Cardiac septum (tissue), 1 donor: ENCODE measurements at regions not wholly inside any gene's neighbourhood (a gene's known extent, or its start where the extent isn't known, plus 50 kb on each side); places are given as distances from the start of the nearest gene placed in this dataset.

Experiments used
- DNase-seq: peaks from one replicate; pipeline ENCODE4 v3.0.0-alpha.2; 2020; ENCODE audit warnings: low spot score
- intact Hi-C: fragments of 100-400 bp; cut with DNase I; formaldehyde crosslinking; loops from one replicate; pipeline ENCODE4 v1.14.0; 2022
- donor health status: DM: no; HTN: no; CAD: no.

GRCh38 chr2:71833855-71834560, 313.7 kb downstream of the CYP26B1 start:
- no peak for DNase-seq
- intact Hi-C loops: loop anchor here (5.0 kb wide), 1 partner anchor 48 kb away; no protein-coding TSS in a partner anchor

- intact Hi-C loops: loop anchor here (5.0 kb wide), 1 partner anchor 49 kb away; no protein-coding TSS in a partner anchor
- DNase-seq: no peak
These were observed 314.4 kb downstream of the CYP26B1 start for GRCh38 chr2:71833272-71833671.

DNA sequence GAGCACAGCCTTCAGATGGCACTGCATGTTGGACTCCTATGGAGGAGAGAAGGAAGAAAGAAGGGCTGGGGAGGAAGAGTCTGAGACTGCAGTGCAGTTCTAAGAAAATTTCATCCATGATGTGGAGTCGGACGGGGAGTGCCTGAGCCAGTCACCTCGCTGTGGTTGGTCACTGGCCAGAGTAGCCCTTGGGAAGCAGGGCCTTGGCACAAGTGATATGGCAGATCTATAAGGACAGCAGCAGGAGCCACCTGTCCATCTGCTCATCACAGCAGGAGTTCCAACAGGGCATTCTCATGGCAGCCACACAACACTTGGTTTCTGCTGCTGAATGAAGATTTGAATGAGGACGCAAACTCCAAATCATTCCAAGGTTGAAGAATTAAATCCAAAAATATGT, 314.8 kb downstream of the CYP26B1 start:
- intact Hi-C loops: loop anchor here (5.0 kb wide), 1 partner anchor 49 kb away; no protein-coding TSS in a partner anchor

DNA sequence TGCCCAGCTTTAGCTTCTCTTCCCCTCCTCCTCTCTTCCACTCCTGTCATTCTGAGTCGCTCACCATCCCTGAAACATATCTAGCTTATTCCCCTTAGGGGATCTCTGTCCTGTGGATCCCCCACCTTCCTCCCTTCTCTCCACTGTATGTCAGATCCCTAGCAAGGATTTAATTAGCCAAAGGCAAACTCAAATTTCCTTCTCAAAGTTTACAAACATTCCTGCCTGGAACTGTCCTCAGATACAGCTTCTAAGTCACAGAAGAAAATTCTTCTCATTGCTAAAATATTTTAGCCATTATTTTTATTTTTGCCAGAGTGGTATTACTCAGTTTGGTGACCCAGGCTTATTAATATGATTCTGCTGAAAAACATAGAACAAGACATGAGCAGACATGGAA, 315.3 kb downstream of the CYP26B1 start:
- intact Hi-C loops: loop anchor here (5.0 kb wide), 1 partner anchor 50 kb away; no protein-coding TSS in a partner anchor
- no peak for DNase-seq

More for the DNA sequence above, 314.8 kb downstream of the CYP26B1 start:
- no peak for DNase-seq

- DNase-seq: no peak
- intact Hi-C loops: loop anchor here (5.0 kb wide), 1 partner anchor 51 kb away; no protein-coding TSS in a partner anchor
These were observed 316.5 kb downstream of the CYP26B1 start for GRCh38 chr2:71831193-71831577.

- DNase-seq: no peak
- intact Hi-C loops: loop anchor here (5.0 kb wide), 1 partner anchor 52 kb away; no protein-coding TSS in a partner anchor
These were observed 317.0 kb downstream of the CYP26B1 start for GRCh38 chr2:71830497-71831192.

GRCh38 chr2:71829008-71829407, 318.7 kb downstream of the CYP26B1 start:
- DNase-seq: no peak
- intact Hi-C loops: no loop called here

DNA sequence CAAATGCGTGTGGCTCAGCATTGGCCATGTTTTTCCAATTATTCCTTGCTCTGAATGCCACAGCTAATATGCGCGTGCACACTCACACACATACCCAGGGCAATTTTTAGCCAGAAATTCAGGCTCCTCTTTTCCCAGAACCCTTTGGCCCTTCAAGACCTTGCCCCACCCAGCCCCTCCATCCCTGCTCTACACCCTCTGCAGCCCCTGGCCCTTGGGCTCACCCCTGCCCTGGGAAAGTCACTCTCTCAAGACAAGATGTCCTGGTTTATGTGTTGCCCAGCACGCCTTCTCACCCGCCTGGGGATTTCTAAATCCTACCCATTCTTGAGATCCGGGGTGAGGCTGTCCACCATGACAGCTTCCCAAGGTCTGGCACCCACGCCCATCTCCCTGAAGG, 319.7 kb downstream of the CYP26B1 start:
- no peak for DNase-seq
- intact Hi-C loops: no loop called here

DNA sequence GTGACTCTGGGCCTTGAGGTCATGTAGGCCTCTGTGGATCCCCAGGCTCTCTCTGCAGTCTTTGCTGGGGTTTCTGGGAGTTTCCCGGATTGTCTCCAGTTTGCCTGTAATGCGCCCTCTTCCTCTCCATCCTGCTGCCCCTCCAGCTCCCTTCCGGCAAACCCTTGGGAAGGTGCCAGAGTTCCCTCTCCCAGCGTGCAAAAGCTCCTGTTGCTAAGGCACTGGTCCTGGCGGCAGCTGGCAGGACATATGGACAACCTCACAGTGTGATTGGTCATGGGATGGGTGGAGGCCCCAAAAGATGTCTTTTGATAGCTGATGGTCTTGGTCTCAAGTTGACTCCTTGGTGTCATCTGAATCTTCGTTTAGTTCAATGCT, 320.1 kb downstream of the CYP26B1 start:
- intact Hi-C loops: no loop called here
- no peak for DNase-seq

DNA sequence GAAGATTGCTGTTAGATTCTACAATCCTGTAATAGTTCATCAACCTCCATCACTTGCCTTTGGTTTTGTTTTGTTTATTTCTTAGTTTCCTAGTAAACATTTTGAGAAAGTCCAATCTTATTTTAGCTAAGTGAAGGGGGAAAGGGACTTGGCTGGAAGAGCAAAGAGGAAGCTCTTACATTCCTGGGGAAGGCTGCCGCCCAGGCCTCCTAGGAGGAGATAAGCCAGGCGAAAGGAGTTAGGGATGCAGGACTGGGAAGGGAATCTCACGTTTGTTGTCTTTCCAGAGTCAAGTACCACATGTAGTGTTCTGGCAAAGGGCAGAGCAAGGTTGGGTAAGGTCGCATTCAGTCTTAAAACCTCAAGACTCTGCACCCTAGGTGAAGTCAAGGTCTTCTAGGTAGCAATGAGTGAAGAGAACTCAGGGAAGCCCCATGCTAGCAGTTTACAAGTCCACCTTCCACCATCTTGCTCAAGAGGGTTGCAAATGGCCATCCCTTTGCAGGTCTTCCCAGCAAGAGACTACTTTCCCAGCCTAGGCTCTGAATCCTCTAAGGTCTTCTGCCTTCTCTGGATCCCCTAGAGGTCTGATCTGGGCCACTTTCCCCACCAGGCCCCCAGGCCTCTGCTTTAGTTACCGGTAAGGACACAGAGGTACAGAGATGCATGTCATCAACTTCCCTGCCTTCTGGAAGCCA, 320.7 kb downstream of the CYP26B1 start:
- DNase-seq: no peak
- intact Hi-C loops: no loop called here

DNA sequence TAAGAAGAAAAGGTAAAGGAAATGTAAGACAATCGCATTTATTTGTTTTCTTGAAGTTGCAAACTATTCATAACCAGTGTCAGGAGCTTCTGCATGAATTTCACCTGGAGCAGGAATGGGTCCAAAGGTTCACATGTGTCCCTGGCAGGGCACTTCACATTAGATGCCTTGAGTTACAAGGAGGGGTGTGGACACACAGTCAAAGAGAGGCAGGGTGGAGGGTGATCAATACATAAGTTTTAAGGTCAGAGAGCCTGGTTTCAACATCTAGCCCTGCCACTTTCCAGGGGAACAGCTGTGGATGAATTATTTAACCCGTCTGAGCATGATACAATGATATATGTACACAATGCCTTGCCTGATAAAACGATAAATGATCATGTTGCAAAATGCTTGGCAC, 321.4 kb downstream of the CYP26B1 start:
- intact Hi-C loops: no loop called here
- no peak for DNase-seq

- no peak for DNase-seq
- intact Hi-C loops: loop anchor here (5.0 kb wide), 1 partner anchor 773 kb away; no protein-coding TSS in a partner anchor
These were observed 323.2 kb downstream of the CYP26B1 start for GRCh38 chr2:71824436-71824835.

DNA sequence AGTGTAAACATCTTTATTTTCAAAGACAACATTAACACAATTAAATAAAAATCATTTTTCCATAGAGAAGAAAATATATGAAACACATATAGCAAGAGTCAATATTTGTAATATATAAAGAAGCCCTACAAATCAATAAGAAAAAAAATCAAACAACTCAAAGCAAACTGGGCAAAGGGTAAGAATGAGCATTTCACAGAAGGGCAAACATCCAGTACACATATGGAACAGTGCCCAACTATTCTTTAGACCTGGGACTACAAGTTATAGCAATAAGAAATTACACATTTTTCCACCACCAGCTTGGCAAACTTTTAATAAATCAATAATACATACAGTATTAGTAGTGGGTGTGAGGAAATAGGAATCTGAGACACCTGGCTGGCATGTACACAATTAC, 324.1 kb downstream of the CYP26B1 start:
- no peak for DNase-seq
- intact Hi-C loops: loop anchor here (5.0 kb wide), 1 partner anchor 774 kb away; no protein-coding TSS in a partner anchor

DNA sequence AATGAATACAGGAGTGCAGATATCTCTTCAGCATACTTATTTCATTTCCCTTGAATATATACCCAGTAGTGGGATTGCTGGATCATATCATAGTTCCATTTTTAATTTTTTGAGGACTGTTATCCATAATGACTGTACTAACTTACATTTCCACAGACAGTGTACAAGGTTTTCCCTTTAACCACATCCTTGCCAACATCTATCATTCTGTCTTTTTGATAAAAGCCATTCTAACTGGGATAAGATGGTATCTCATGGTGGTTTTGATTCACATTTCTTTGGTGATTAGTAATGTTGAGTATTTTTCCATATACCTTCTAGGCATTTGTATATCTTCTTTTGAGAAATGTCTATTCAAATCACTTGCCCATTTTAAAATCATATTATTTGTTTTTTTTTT, 325.2 kb downstream of the CYP26B1 start:
- DNase-seq: no peak
- intact Hi-C loops: loop anchor here (5.0 kb wide), 1 partner anchor 775 kb away; no protein-coding TSS in a partner anchor

- intact Hi-C loops: loop anchor here (5.0 kb wide), 1 partner anchor 775 kb away; no protein-coding TSS in a partner anchor
- no peak for DNase-seq
These were observed 325.8 kb downstream of the CYP26B1 start for GRCh38 chr2:71821856-71822255.

DNA sequence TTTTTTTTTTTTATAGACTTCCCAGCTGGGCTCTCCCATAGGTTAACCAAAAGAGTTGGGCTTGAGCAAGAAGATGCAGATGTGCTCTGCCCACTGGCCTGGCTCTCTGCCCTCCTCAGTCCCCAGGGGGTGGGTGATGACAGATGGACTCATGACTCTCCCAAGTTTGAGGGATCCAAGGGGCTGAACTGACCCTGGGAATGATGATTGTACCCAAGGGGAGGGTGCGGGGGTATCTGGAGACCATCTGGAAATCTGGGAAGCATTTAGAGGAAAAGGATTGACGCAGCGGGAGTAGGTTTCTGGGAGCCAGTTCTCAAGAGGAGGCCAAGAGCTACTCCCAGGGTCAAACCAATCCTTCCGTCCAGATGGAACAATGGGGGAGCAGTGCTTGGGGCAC, 330.8 kb downstream of the CYP26B1 start:
- intact Hi-C loops: no loop called here
- no peak for DNase-seq

GRCh38 chr2:71815701-71816474, 331.8 kb downstream of the CYP26B1 start:
- intact Hi-C loops: no loop called here
- no peak for DNase-seq

- no peak for DNase-seq
- intact Hi-C loops: no loop called here
These were observed 332.8 kb downstream of the CYP26B1 start for GRCh38 chr2:71814885-71815284.

GRCh38 chr2:71813807-71814470, 333.7 kb downstream of the CYP26B1 start:
- DNase-seq: no peak
- intact Hi-C loops: no loop called here
